Heart left ventricle (tissue), 16 donors: ENCODE measurements at regions not wholly inside any gene's neighbourhood (a gene's known extent, or its start where the extent isn't known, plus 50 kb on each side); places are given as distances from the start of the nearest gene placed in this dataset.

ENCODE experiments used
- ATAC-seq, 4 donors: fragments of 200-7000 bp; cut with Tn5 transposase; one replicate each; pipeline ENCODE4 v1.9.1; 2020 to 2022; ENCODE audit warnings: moderate library complexity in 4 of 4, mild to moderate bottlenecking in 3 of 4, moderate number of reproducible peaks in 1 of 4
- DNase-seq, 5 donors: peaks; one replicate each; pipeline ENCODE4 v3.0.0-alpha.2; 2020
- H3K27ac ChIP-seq, 12 donors: fragments of 200-600 bp; sonication (generic) in 4 of 12; one replicate each; pipeline versions ENCODE4 v1.5.0 to v1.8.0; 2016 to 2022; ENCODE audit warnings: mild to moderate bottlenecking in 2 of 12
- H3K27me3 ChIP-seq, 9 donors: fragments of 200-600 bp; sonication (generic) in 2 of 9; one replicate each; pipeline versions ENCODE4 v1.5.1 to v1.8.0; 2016 to 2022; ENCODE audit warnings: mild to moderate bottlenecking in 3 of 9
- H3K36me3 ChIP-seq, 9 donors: fragments of 200-600 bp; sonication (generic) in 2 of 9; one replicate each; pipeline versions ENCODE4 v1.5.0 to v1.8.0; 2018 to 2022; ENCODE audit warnings: mild to moderate bottlenecking in 2 of 9
- H3K4me1 ChIP-seq, 12 donors: fragments of 200-600 bp; sonication (generic) in 4 of 12; one replicate each; pipeline versions ENCODE4 v1.5.0 to v1.8.0; 2016 to 2022; ENCODE audit warnings: mild to moderate bottlenecking in 3 of 12
- H3K4me3 ChIP-seq, 12 donors: fragments of 200-600 bp; sonication (generic) in 4 of 12; one replicate each; pipeline versions ENCODE4 v1.5.0 to v1.8.0; 2017 to 2022; ENCODE audit warnings: mild to moderate bottlenecking in 9 of 12, moderate library complexity in 4 of 12
- H3K9me3 ChIP-seq, 12 donors: fragments of 200-600 bp; sonication (generic) in 4 of 12; one replicate each; pipeline versions ENCODE4 v1.5.0 to v1.8.0; 2016 to 2022; ENCODE audit warnings: mild to moderate bottlenecking in 1 of 12
- CTCF ChIP-seq, 12 donors: fragments of 200-600 bp; sonication (generic) in 4 of 12; IDR thresholded peaks; one replicate each; pipeline versions ENCODE4 v1.5.0 to v1.8.0; 2018 to 2022; ENCODE audit warnings: antibody characterized with exemption in 12 of 12, mild to moderate bottlenecking in 5 of 12
- POLR2A ChIP-seq, 2 donors: fragments of 450-650 bp; IDR thresholded peaks; one replicate each; pipeline ENCODE4 v1.6.1; 2017; ENCODE audit warnings: antibody characterized with exemption in 2 of 2, mild to moderate bottlenecking in 2 of 2, moderate library complexity in 2 of 2
- WGBS, 4 donors: extraction: QIAGEN DNeasy Blood & Tissue Kit in 2 of 4; methylation state at CpG; one replicate each; pipeline versions ENCODE4 v1.1.5 to v1.1.7; 2013 to 2018; 5-methylcytosine and 5-hydroxymethylcytosine counted together
- intact Hi-C, 10 donors: fragments of 100-400 bp; cut with DNase I; formaldehyde crosslinking; loops; one replicate each; pipeline versions ENCODE4 v1.11.1 to v1.14.2; 2022
- donor health status: ischemic (EF 13 %, LVEDD 7.1; RV severe dilation, severe dysfunction).
- donor health status: healthy with polysubstance abuse.
- donor health status: DM: no; HTN: yes; CAD: no.
- donor health status: DM: no; HTN: no; CAD: no.
- donor health status: ischemic (EF 25% LVEDD 6.9; RV normal size, moderate dysfunction).
- donor health status: ischemic (EF 25% LVEDD 5.7; RV mildly dilated, moderate dysfunction).
- donor health status: healthy.
- donor health status: DM: yes; HTN: yes; CAD: no.
- donor health status: ischemic (EF 35%, LVEDD 5.7; RV mildly dilated, moderate dysfunction).
- donor health status: nonischemic (EF 11% LVEDD 7.7; RV severe dilation, severe dysfunction).
- donor health status: DM: yes; HTN: yes; CAD: no.
- donor health status: PGD.
- donor health status: ischemic (EF 29% LVEDD 5.4; RV normal size, mild dysfunction).
- donor health status: nonischemic (EF 23%, LVEDD 6.1; RV moderate dilation, normal function).

DNA sequence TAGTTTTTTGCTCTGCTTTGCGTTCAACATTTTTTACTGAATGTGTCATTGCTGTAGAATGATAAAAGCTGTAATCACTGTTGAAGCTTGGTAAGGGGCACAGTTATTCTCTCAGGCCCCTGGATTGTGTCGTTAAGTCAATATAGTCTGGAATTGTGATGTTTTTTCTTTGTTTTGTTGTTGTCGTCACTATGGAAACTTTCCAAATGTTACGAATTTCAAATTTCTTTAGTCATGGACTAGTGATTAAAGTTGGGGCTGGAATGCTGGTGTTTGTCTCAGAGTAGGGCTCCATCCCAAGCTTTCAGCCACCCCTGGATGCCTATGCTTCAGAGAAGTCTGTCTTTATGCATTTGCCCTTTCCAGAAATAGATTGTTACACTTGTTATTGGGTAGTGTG lies 287.2 kb downstream of the CDH19 start:
- TF ChIP-seq POLR2A (IDR thresholded peaks at IDR 0.05) = no peak
- no peak for TF ChIP-seq CTCF (IDR thresholded peaks at IDR 0.05)
- Histone ChIP-seq H3K9me3 (no peaks in the 10 kb centered on the region), H3K4me3 (no peak overlapping the region), H3K27me3 (no peaks in the 10 kb centered on the region), H3K36me3 (no peaks in the 10 kb centered on the region), H3K27ac (no peak overlapping the region), H3K4me1 (no peaks in the 10 kb centered on the region)
- DNase-seq = no peak
- WGBS, 4 donors = 45 to 63% (median 57%) methylated on average over 4 of the region's 4 CpGs
- intact Hi-C loops = no loop called here
- ATAC-seq = no peak

DNA sequence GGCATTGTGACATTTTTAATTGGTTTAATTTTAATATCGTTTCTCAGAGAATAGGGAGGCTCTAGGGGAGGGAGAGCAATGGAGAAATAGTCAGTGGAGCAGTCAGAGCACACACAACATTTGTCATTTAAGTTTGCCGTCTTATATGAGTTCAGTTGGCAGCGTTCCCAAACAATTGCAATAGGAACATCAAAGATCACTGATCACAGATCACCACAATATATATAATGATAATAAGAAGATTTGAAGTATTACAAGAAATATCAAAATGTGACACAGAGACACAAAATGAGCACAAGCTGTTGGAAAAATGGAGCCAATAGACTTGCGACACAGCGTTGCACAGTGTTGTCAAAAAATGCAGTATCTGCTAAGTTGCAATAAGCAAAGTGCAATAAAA lies 303.7 kb downstream of the CDH19 start:
- 72 to 76% (median 75%) methylated on average over 5 of the region's 5 CpGs for WGBS, 4 donors
- no peak for TF ChIP-seq POLR2A (IDR thresholded peaks at IDR 0.05)
- no peak for TF ChIP-seq CTCF (IDR thresholded peaks at IDR 0.05)
- no peak for ATAC-seq
- no peak overlapping the region for H3K4me3 ChIP-seq
- no peaks in the 10 kb centered on the region for H3K27me3 ChIP-seq
- H3K27ac ChIP-seq = no peak overlapping the region
- intact Hi-C loops = no loop called here
- peaks cover 0 to 9% (median 0%) of the 10 kb centered on the region in 12 donors for H3K9me3 ChIP-seq
- no peak for DNase-seq
- H3K4me1 ChIP-seq = no peaks in the 10 kb centered on the region
- no peaks in the 10 kb centered on the region for H3K36me3 ChIP-seq

DNA sequence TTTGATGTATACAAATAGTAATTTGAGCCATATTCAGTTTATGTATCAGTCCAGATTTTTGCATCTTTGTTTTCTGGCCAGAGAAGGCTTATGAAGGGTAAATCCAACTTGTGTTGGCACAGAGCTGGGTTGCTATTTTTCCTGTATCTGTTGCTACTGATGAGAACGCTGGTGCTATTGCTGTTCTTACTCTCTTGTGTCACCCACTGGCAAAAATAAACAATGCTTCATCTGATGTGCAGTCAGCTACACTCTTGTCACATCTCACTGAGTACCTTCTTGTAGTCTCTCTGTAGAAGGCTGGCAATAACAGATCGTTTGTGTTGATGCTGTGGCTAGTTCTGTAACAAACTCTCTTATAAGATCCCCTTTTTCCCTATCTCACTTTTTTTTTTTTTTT lies 323.4 kb downstream of the CDH19 start:
- H3K4me1 ChIP-seq = no peaks in the 10 kb centered on the region
- peak; percentile 83 to 91 (median 88) for ATAC-seq
- TF ChIP-seq CTCF (IDR thresholded peaks at IDR 0.05) (peak in 8 of 12 donors; percentile 11 to 43 (median 30)), POLR2A (IDR thresholded peaks at IDR 0.05) (no peak)
- H3K27ac ChIP-seq = no peak overlapping the region
- H3K4me3 ChIP-seq = no peak overlapping the region
- H3K36me3 ChIP-seq = no peaks in the 10 kb centered on the region
- intact Hi-C loops = loop anchor here in 5 of 10 donors (5.0 to 10.0 kb wide), 2 partner anchors 153 to 156 kb away; no protein-coding TSS in a partner anchor
- H3K9me3 ChIP-seq = peaks cover 0 to 3% (median 0%) of the 10 kb centered on the region in 12 donors
- 30 to 45% (median 31%) methylated on average over 2 of the region's 2 CpGs for WGBS, 4 donors
- no peaks in the 10 kb centered on the region for H3K27me3 ChIP-seq
- peak in 1 of 5 donors; percentile 8 for DNase-seq

- 11 to 36% (median 21%) methylated on average over 4 of the region's 4 CpGs for WGBS, 4 donors
These were observed 331.9 kb downstream of the CDH19 start for GRCh38 chr18:66271962-66272361.

More at GRCh38 chr18:66271962-66272361, 331.9 kb downstream of the CDH19 start:
- H3K9me3 ChIP-seq = peaks cover 0 to 33% (median 8%) of the 10 kb centered on the region in 12 donors
- intact Hi-C loops = loop anchor here in 1 of 10 donors (10.0 kb wide), 1 partner anchor 147 kb away; no protein-coding TSS in a partner anchor
- no peak overlapping the region for H3K4me3 ChIP-seq
- no peaks in the 10 kb centered on the region for H3K36me3 ChIP-seq
- no peak overlapping the region for H3K27ac ChIP-seq
- no peaks in the 10 kb centered on the region for H3K4me1 ChIP-seq
- no peak for TF ChIP-seq CTCF (IDR thresholded peaks at IDR 0.05)
- no peak for TF ChIP-seq POLR2A (IDR thresholded peaks at IDR 0.05)
- ATAC-seq (no peak), DNase-seq (no peak)
- no peaks in the 10 kb centered on the region for H3K27me3 ChIP-seq
